Mesendoderm (in vitro differentiated cells): ENCODE measurements at regions not wholly inside any gene's neighbourhood (a gene's known extent, or its start where the extent isn't known, plus 50 kb on each side); places are given as distances from the start of the nearest gene placed in this dataset.
A peak's percentile ranks its signal among the peaks of the same experiment; 100 is the strongest.

ENCODE experiments used
- DNase-seq: peaks from one replicate; pipeline ENCODE4 v3.0.0; 2013
- H2AK5ac ChIP-seq: 2 replicates; pipeline ENCODE4 v1.6.1; 2013; ENCODE audit warnings: low read length, inconsistent platforms
- H2BK120ac ChIP-seq: 2 replicates; pipeline ENCODE4 v1.6.1; 2013; ENCODE audit warnings: low read depth, mild to moderate bottlenecking, low read length, moderate library complexity, mixed read lengths
- H2BK15ac ChIP-seq: replicated peaks from 2 replicates; pipeline ENCODE4 v1.6.1; 2013; ENCODE audit warnings: low read depth, mild to moderate bottlenecking, moderate library complexity
- H2BK5ac ChIP-seq: 2 replicates; pipeline ENCODE4 v1.6.1; 2013; ENCODE audit warnings: low read length, inconsistent platforms
- H3K18ac ChIP-seq: 2 replicates; pipeline ENCODE4 v1.6.1; 2013; ENCODE audit warnings: mild to moderate bottlenecking, low read length, mixed read lengths
- H3K23ac ChIP-seq: one replicate; pipeline ENCODE4 v1.6.1; 2013; ENCODE audit warnings: low read length
- H3K27ac ChIP-seq: 2 replicates; pipeline ENCODE4 v1.5.1; 2013; ENCODE audit warnings: low read depth, mild to moderate bottlenecking, inconsistent platforms, low read length, moderate library complexity
- H3K27me3 ChIP-seq: 2 replicates; pipeline ENCODE4 v1.6.1; 2013; ENCODE audit warnings: low read length, control low read depth, mild to moderate bottlenecking, inconsistent platforms; ENCODE audit not compliant: insufficient read depth, poor library complexity
- H3K36me3 ChIP-seq: 2 replicates; pipeline ENCODE4 v1.6.1; 2013; ENCODE audit warnings: low read length, inconsistent platforms; ENCODE audit not compliant: control insufficient read depth, insufficient read depth
- H3K4ac ChIP-seq: one replicate; pipeline ENCODE4 v1.6.1; 2013; ENCODE audit warnings: low read depth, mild to moderate bottlenecking, low read length, moderate library complexity
- H3K4me1 ChIP-seq: 2 replicates; pipeline ENCODE4 v1.6.1; 2013; ENCODE audit warnings: low read depth, low read length, inconsistent platforms; ENCODE audit not compliant: control insufficient read depth
- H3K4me2 ChIP-seq: 2 replicates; pipeline ENCODE4 v1.6.1; 2013; ENCODE audit warnings: low read length
- H3K4me3 ChIP-seq: 2 replicates; pipeline ENCODE4 v1.5.1; 2013; ENCODE audit warnings: mild to moderate bottlenecking, low read length
- H3K56ac ChIP-seq: one replicate; pipeline ENCODE4 v1.6.1; 2013; ENCODE audit warnings: low read length
- H3K79me1 ChIP-seq: 2 replicates; pipeline ENCODE4 v1.6.1; 2013; ENCODE audit warnings: low read length, inconsistent platforms
- H3K79me2 ChIP-seq: 2 replicates; pipeline ENCODE4 v1.6.1; 2013; ENCODE audit warnings: mild to moderate bottlenecking, low read length; ENCODE audit not compliant: control insufficient read depth, insufficient read depth
- H3K9ac ChIP-seq: 2 replicates; pipeline ENCODE4 v1.6.1; 2013; ENCODE audit warnings: low read length, inconsistent platforms
- H4K5ac ChIP-seq: one replicate; pipeline ENCODE4 v1.6.1; 2013; ENCODE audit warnings: low read length
- H4K8ac ChIP-seq: one replicate; pipeline ENCODE4 v1.6.1; 2013; ENCODE audit warnings: low read depth, mild to moderate bottlenecking, control low read depth, low read length, moderate library complexity
- WGBS: extraction: QIAGEN DNeasy Blood & Tissue Kit; methylation state at CpG from one replicate; pipeline ENCODE4 v1.1.7; 2013; ENCODE audit warnings: low lambda C conversion rate, missing lambda C conversion rate; ENCODE audit not compliant: insufficient coverage; ENCODE audit errors: extremely low coverage; 5-methylcytosine and 5-hydroxymethylcytosine counted together

DNA sequence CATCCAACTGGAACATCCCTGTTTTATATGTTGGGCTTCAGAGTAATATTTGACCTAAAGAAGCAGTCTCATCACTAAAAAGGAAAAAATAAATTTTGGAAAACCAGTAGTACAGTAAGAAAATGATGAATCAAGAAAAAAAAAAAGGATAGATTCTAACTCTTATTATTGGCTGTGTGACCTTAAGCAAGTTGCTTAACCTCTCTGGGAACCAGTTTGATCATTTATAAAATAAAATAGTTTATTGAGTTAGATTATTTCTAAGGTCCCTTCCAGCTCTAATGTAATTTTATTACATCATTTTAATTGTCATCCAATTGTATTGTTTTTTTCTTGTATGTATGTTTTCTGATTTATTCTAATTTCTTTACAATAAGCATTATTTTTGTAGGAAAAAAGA, 127.0 kb downstream of the PRELID2 start:
- no peak for DNase-seq
- H3K4me3 ChIP-seq: no peak overlapping the region
- H3K9ac ChIP-seq: no peak overlapping the region
- H3K23ac ChIP-seq: no peak overlapping the region
- no peak overlapping the region for H2AK5ac ChIP-seq
- H3K27me3 ChIP-seq: no peaks in the 10 kb centered on the region
- no peak overlapping the region for H3K4ac ChIP-seq
- H3K27ac ChIP-seq: no peak overlapping the region
- no peaks in the 10 kb centered on the region for H3K36me3 ChIP-seq
- no peaks in the 10 kb centered on the region for H3K79me2 ChIP-seq
- H3K4me1 ChIP-seq: no peaks in the 10 kb centered on the region
- no peak overlapping the region for H3K56ac ChIP-seq
- H2BK120ac ChIP-seq: no peak overlapping the region
- no peak overlapping the region for H4K5ac ChIP-seq
- no peak overlapping the region for H3K4me2 ChIP-seq
- H3K79me1 ChIP-seq: no peaks in the 10 kb centered on the region
- no peak overlapping the region for H2BK15ac ChIP-seq
- H4K8ac ChIP-seq: no peak overlapping the region
- no peak overlapping the region for H2BK5ac ChIP-seq
- H3K18ac ChIP-seq: no peak overlapping the region

GRCh38 chr5:145704724-145705123, 130.4 kb downstream of the PRELID2 start:
- no peaks in the 10 kb centered on the region for H3K79me1 ChIP-seq
- no peak overlapping the region for H3K4me2 ChIP-seq
- H3K4ac ChIP-seq: no peak overlapping the region
- H3K36me3 ChIP-seq: no peaks in the 10 kb centered on the region
- no peak overlapping the region for H2AK5ac ChIP-seq
- DNase-seq: no peak
- no peak overlapping the region for H3K27ac ChIP-seq
- no peak overlapping the region for H2BK120ac ChIP-seq
- H4K5ac ChIP-seq: no peak overlapping the region
- no peaks in the 10 kb centered on the region for H3K27me3 ChIP-seq
- no peak overlapping the region for H3K18ac ChIP-seq
- no peak overlapping the region for H4K8ac ChIP-seq
- no peak overlapping the region for H2BK5ac ChIP-seq
- no peaks in the 10 kb centered on the region for H3K79me2 ChIP-seq
- H3K9ac ChIP-seq: no peak overlapping the region
- no CpG with 5 or more reads among the region's 3 CpGs for WGBS
- H3K4me1 ChIP-seq: no peaks in the 10 kb centered on the region
- H3K56ac ChIP-seq: no peak overlapping the region
- no peak overlapping the region for H3K23ac ChIP-seq
- no peak overlapping the region for H2BK15ac ChIP-seq
- H3K4me3 ChIP-seq: no peak overlapping the region

- H3K9ac ChIP-seq: no peak overlapping the region
- no peak overlapping the region for H3K4me2 ChIP-seq
- no peak overlapping the region for H3K4me3 ChIP-seq
- H4K8ac ChIP-seq: no peak overlapping the region
- H2AK5ac ChIP-seq: no peak overlapping the region
- H3K18ac ChIP-seq: no peak overlapping the region
- no peaks in the 10 kb centered on the region for H3K79me1 ChIP-seq
- no CpG with 5 or more reads among the region's 4 CpGs for WGBS
- H2BK5ac ChIP-seq: no peak overlapping the region
- H3K27me3 ChIP-seq: no peaks in the 10 kb centered on the region
- H3K36me3 ChIP-seq: no peaks in the 10 kb centered on the region
- H2BK15ac ChIP-seq: no peak overlapping the region
- H3K4ac ChIP-seq: no peak overlapping the region
- H2BK120ac ChIP-seq: no peak overlapping the region
- no peaks in the 10 kb centered on the region for H3K4me1 ChIP-seq
- H3K27ac ChIP-seq: no peak overlapping the region
- H4K5ac ChIP-seq: no peak overlapping the region
- no peak overlapping the region for H3K56ac ChIP-seq
- no peaks in the 10 kb centered on the region for H3K79me2 ChIP-seq
- no peak for DNase-seq
- no peak overlapping the region for H3K23ac ChIP-seq
Observed at GRCh38 chr5:145703856-145704255, 131.3 kb downstream of the PRELID2 start.

GRCh38 chr5:145701404-145701803, 133.7 kb downstream of the PRELID2 start:
- Histone ChIP-seq H3K27me3 (no peaks in the 10 kb centered on the region), H3K36me3 (no peaks in the 10 kb centered on the region), H3K4me1 (no peaks in the 10 kb centered on the region), H3K56ac (no peak overlapping the region), H3K27ac (no peak overlapping the region), H3K9ac (no peak overlapping the region), H3K23ac (no peak overlapping the region), H3K18ac (no peak overlapping the region), H3K4ac (no peak overlapping the region), H3K4me3 (no peak overlapping the region), H2AK5ac (no peak overlapping the region), H2BK120ac (no peak overlapping the region), H2BK5ac (no peak overlapping the region), H4K5ac (no peak overlapping the region), H2BK15ac (no peak overlapping the region), H4K8ac (no peak overlapping the region), H3K79me2 (no peaks in the 10 kb centered on the region), H3K79me1 (no peaks in the 10 kb centered on the region), H3K4me2 (no peak overlapping the region)
- DNase-seq: peak; percentile 16
- WGBS: no CpG with 5 or more reads among the region's 3 CpGs

GRCh38 chr5:145699846-145700245, 135.3 kb downstream of the PRELID2 start:
- DNase-seq: no peak
- Histone ChIP-seq H4K5ac (no peak overlapping the region), H2AK5ac (no peak overlapping the region), H3K56ac (no peak overlapping the region), H3K4ac (no peak overlapping the region), H3K27me3 (no peaks in the 10 kb centered on the region), H3K9ac (no peak overlapping the region), H4K8ac (peak overlapping the region; percentile 68), H3K23ac (no peak overlapping the region), H3K79me1 (no peaks in the 10 kb centered on the region), H3K79me2 (no peaks in the 10 kb centered on the region), H3K36me3 (no peaks in the 10 kb centered on the region), H3K4me1 (no peaks in the 10 kb centered on the region), H3K4me3 (no peak overlapping the region), H3K4me2 (no peak overlapping the region), H3K18ac (no peak overlapping the region), H2BK5ac (no peak overlapping the region), H2BK15ac (no peak overlapping the region), H3K27ac (no peak overlapping the region), H2BK120ac (no peak overlapping the region)
- WGBS: no CpG with 5 or more reads among the region's 2 CpGs

DNA sequence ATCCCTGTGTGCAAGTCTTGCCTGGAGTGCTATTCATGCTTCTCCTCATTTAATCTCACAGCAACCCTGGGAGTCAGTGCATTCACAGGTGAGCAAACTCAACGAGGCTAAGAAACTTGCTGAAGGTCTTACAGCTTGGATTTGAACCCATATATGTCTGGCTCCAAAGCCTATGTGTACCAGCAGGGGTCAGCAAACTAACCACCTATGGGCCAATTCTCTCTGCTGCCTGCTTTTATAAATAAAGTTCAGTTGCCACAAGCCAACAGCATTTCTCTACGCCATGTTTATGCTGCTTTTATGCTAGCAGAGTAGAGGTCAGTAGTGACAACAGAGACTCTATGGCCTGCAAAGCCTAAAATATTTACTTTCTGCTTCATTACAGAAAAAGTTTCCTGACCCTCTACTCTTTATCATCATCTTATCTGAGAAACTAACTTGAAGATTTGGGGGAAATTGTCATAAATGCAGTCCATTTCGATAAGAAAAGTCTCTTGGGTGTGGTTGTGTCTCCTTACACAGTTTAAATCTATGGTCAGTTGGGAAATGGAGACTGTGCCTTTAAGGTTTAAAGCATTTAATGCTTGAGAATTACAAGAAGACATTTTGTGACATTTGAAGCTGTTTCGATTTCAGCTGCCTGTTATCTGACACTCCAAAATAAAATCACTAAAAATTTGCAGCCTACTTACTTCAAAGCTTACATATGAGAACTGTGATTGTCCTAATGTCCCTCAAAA, 137.7 kb downstream of the PRELID2 start:
- H3K79me2 ChIP-seq: no peaks in the 10 kb centered on the region
- H4K8ac ChIP-seq: no peak overlapping the region
- no peak overlapping the region for H3K4me2 ChIP-seq
- H3K4ac ChIP-seq: no peak overlapping the region
- no peaks in the 10 kb centered on the region for H3K79me1 ChIP-seq
- H3K23ac ChIP-seq: no peak overlapping the region
- no peak overlapping the region for H2BK120ac ChIP-seq
- no peak overlapping the region for H3K9ac ChIP-seq
- no CpG with 5 or more reads among the region's 4 CpGs for WGBS
- no peaks in the 10 kb centered on the region for H3K36me3 ChIP-seq
- H2BK15ac ChIP-seq: no peak overlapping the region
- no peak overlapping the region for H3K27ac ChIP-seq
- H3K56ac ChIP-seq: no peak overlapping the region
- DNase-seq: peak; percentile 70
- no peak overlapping the region for H3K18ac ChIP-seq
- H3K4me1 ChIP-seq: no peaks in the 10 kb centered on the region
- H3K4me3 ChIP-seq: no peak overlapping the region
- H2AK5ac ChIP-seq: no peak overlapping the region
- no peak overlapping the region for H2BK5ac ChIP-seq
- no peaks in the 10 kb centered on the region for H3K27me3 ChIP-seq
- no peak overlapping the region for H4K5ac ChIP-seq
